DND-41 (cell line): ENCODE measurements at regions not wholly inside any gene's neighbourhood (a gene's known extent, or its start where the extent isn't known, plus 50 kb on each side); places are given as distances from the start of the nearest gene placed in this dataset.

ENCODE experiments used
- ATAC-seq: fragments of 200-7000 bp; cut with Tn5 transposase; 3 replicates; pipeline ENCODE4 v1.9.1; 2021; ENCODE audit warnings: low read depth; ENCODE audit not compliant: insufficient read depth
- DNase-seq: peaks from one replicate; pipeline ENCODE4 v3.0.0-alpha.2; 2020
- H2AFZ ChIP-seq: 2 replicates; pipeline ENCODE4 v1.6.0; 2012; ENCODE audit warnings: low read depth, low read length
- H3K27ac ChIP-seq: 2 replicates; pipeline ENCODE4 v1.5.1; 2012; ENCODE audit warnings: low read length, inconsistent platforms
- H3K27me3 ChIP-seq: fragments of 200-600 bp; sonication (generic); 2 replicates; pipeline ENCODE4 v1.6.0; 2012; ENCODE audit warnings: low read length, mild to moderate bottlenecking, inconsistent platforms; ENCODE audit not compliant: insufficient read depth, poor library complexity
- H3K36me3 ChIP-seq: 2 replicates; pipeline ENCODE4 v1.5.1; 2012; ENCODE audit warnings: low read length, inconsistent platforms; ENCODE audit not compliant: insufficient read depth
- H3K4me1 ChIP-seq: 2 replicates; pipeline ENCODE4 v1.5.1; 2012; ENCODE audit warnings: mild to moderate bottlenecking, low read length; ENCODE audit not compliant: insufficient read depth
- H3K4me2 ChIP-seq: 2 replicates; pipeline ENCODE4 v1.6.0; 2012; ENCODE audit warnings: mild to moderate bottlenecking, moderate library complexity, low read length, inconsistent platforms; ENCODE audit not compliant: insufficient read depth
- H3K4me3 ChIP-seq, 2 experiments: fragments of 200-600 bp in 1 of 2; shearing (Covaris generic) in 1 of 2; 2 replicates each; pipeline ENCODE4 v1.5.1; 2012 to 2016; ENCODE audit warnings: inconsistent platforms in 2 of 2, low read length in 2 of 2, mild to moderate bottlenecking in 2 of 2, low read depth in 1 of 2, moderate library complexity in 1 of 2
- H3K79me2 ChIP-seq: 2 replicates; pipeline ENCODE4 v1.6.0; 2012; ENCODE audit warnings: low read length, inconsistent platforms; ENCODE audit not compliant: insufficient read depth
- H3K9ac ChIP-seq: 2 replicates; pipeline ENCODE4 v1.6.0; 2012; ENCODE audit warnings: low read depth, mild to moderate bottlenecking, inconsistent platforms, low read length, moderate library complexity
- H3K9me3 ChIP-seq: 2 replicates; pipeline ENCODE4 v1.5.1; 2012; ENCODE audit warnings: low read length, moderate library complexity, mild to moderate bottlenecking, inconsistent platforms; ENCODE audit not compliant: insufficient read depth, severe bottlenecking
- H4K20me1 ChIP-seq: 2 replicates; pipeline ENCODE4 v1.6.0; 2012; ENCODE audit warnings: low read length; ENCODE audit not compliant: insufficient read depth
- EZH2 ChIP-seq: IDR thresholded peaks from 3 replicates; pipeline ENCODE4 v1.6.1; 2012; ENCODE audit warnings: borderline replicate concordance, low read depth, mild to moderate bottlenecking, moderate library complexity, low read length, inconsistent platforms; ENCODE audit not compliant: severe bottlenecking
- TF ChIP-seq, protein P1 (sequence below): IDR thresholded peaks from 2 replicates; pipeline ENCODE4 v1.5.1; 2012; ENCODE audit warnings: borderline replicate concordance, low read length, moderate library complexity, mild to moderate bottlenecking; ENCODE audit not compliant: poor library complexity, severe bottlenecking; ENCODE audit errors: extremely low read depth

DNA sequence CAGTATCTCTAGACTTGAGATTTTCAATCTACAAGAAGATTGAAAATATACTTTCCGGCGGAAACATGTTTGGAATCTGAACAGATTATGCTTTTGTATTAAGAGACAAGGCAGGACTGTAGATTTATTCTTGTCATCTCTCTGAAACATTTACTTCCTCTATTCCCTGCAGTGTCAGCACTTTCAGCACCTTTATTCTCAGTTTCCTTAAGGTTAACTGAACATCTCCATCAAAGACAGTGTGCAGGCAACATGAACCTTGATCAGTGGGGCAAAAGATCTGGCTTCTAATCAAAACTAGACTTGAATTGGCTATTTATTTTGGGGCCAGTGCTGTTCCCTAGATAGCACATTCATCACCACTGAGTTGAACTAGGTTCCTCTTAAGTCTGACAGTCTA, 129.9 kb upstream of the HCN1 start:
- H2AFZ ChIP-seq = no peak overlapping the region
- DNase-seq = no peak
- H3K79me2 ChIP-seq = no peaks in the 10 kb centered on the region
- H3K9ac ChIP-seq = no peak overlapping the region
- H3K4me3 ChIP-seq = no peak overlapping the region
- H3K4me2 ChIP-seq = no peak overlapping the region
- no peak for TF ChIP-seq EZH2
- TF ChIP-seq, protein P1, sequence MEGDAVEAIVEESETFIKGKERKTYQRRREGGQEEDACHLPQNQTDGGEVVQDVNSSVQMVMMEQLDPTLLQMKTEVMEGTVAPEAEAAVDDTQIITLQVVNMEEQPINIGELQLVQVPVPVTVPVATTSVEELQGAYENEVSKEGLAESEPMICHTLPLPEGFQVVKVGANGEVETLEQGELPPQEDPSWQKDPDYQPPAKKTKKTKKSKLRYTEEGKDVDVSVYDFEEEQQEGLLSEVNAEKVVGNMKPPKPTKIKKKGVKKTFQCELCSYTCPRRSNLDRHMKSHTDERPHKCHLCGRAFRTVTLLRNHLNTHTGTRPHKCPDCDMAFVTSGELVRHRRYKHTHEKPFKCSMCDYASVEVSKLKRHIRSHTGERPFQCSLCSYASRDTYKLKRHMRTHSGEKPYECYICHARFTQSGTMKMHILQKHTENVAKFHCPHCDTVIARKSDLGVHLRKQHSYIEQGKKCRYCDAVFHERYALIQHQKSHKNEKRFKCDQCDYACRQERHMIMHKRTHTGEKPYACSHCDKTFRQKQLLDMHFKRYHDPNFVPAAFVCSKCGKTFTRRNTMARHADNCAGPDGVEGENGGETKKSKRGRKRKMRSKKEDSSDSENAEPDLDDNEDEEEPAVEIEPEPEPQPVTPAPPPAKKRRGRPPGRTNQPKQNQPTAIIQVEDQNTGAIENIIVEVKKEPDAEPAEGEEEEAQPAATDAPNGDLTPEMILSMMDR = no peak
- no peaks in the 10 kb centered on the region for H3K9me3 ChIP-seq
- H3K27me3 ChIP-seq = no peaks in the 10 kb centered on the region
- no peak overlapping the region for H3K27ac ChIP-seq
- ATAC-seq = no peak
- H3K36me3 ChIP-seq = no peaks in the 10 kb centered on the region
- no peaks in the 10 kb centered on the region for H4K20me1 ChIP-seq
- H3K4me1 ChIP-seq = no peaks in the 10 kb centered on the region

DNA sequence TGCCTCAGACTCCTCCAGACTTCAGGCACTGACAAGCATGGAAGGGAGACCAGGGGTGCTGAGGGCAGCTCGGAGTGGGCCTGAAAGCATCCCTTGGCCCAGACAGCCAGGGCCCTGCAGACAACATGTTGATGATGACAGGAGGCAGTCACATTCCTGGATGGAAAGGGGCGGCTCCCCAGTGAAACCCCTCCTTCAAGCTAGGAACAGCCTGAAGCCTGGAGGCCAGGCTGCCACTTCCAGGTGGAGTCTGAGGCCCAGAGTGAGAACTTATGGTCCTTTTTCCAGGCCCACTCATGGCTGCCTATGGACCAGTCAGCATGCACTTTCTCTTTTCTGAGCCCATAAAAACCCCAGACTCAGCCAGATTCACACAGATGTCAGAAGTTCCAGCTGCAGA, 104.2 kb upstream of the HCN1 start:
- Histone ChIP-seq H3K4me3 (no peak overlapping the region), H3K9ac (no peak overlapping the region), H2AFZ (no peak overlapping the region), H4K20me1 (no peaks in the 10 kb centered on the region), H3K4me1 (no peaks in the 10 kb centered on the region), H3K4me2 (no peak overlapping the region), H3K27me3 (no peaks in the 10 kb centered on the region), H3K27ac (no peak overlapping the region), H3K9me3 (peaks cover 22% of the 10 kb centered on the region), H3K36me3 (no peaks in the 10 kb centered on the region), H3K79me2 (no peaks in the 10 kb centered on the region)
- TF ChIP-seq, protein P1 = no peak
- no peak for TF ChIP-seq EZH2
- no peak for ATAC-seq
- no peak for DNase-seq

DNA sequence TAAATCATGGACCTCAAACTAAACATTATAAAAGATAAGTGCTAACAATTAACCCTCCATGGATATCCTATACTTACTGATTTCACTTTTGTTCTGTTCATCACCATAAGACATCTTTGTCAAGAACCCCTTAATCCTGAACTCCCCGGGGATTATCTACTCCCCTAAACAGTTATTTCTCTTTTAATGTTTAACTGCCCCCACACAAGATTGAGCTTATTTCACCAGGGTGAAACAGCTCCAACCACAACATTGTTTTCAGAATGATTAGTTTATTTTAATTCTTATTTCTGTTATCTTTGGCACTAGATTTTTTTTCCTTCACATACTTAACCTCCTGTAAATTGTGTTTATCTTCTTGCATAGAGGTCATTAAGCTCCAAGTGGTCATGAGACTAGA, 103.2 kb upstream of the HCN1 start:
- Histone ChIP-seq H3K27me3 (no peaks in the 10 kb centered on the region), H3K4me2 (no peak overlapping the region), H2AFZ (no peak overlapping the region), H3K36me3 (no peaks in the 10 kb centered on the region), H3K79me2 (no peaks in the 10 kb centered on the region), H3K9ac (no peak overlapping the region), H3K4me1 (no peaks in the 10 kb centered on the region), H3K27ac (no peak overlapping the region), H3K9me3 (peaks cover 22% of the 10 kb centered on the region), H4K20me1 (no peaks in the 10 kb centered on the region), H3K4me3 (no peak overlapping the region)
- ATAC-seq = no peak
- TF ChIP-seq, protein P1 = no peak
- no peak for TF ChIP-seq EZH2
- no peak for DNase-seq
